Endodermal cell (in vitro differentiated cells): ENCODE measurements at regions not wholly inside any gene's neighbourhood (a gene's known extent, or its start where the extent isn't known, plus 50 kb on each side); places are given as distances from the start of the nearest gene placed in this dataset.

ENCODE experiments used
- DNase-seq: peaks from one replicate; pipeline ENCODE4 v3.0.0-alpha.2; 2017
- H3K27ac ChIP-seq: 2 replicates; pipeline ENCODE4 v1.5.1; 2013; ENCODE audit warnings: mild to moderate bottlenecking, low read depth, low read length, moderate library complexity
- H3K27me3 ChIP-seq: 2 replicates; pipeline ENCODE4 v1.6.1; 2013; ENCODE audit warnings: mild to moderate bottlenecking, low read length, moderate library complexity; ENCODE audit not compliant: insufficient read depth, control insufficient read depth, poor library complexity, severe bottlenecking
- H3K36me3 ChIP-seq: 2 replicates; pipeline ENCODE4 v1.7.0; 2013; ENCODE audit warnings: mild to moderate bottlenecking, low read length, moderate library complexity; ENCODE audit not compliant: control insufficient read depth, insufficient read depth
- H3K4me1 ChIP-seq: one replicate; pipeline ENCODE4 v1.7.0; 2013; ENCODE audit warnings: low read length; ENCODE audit not compliant: control insufficient read depth, insufficient read depth
- H3K4me3 ChIP-seq: 2 replicates; pipeline ENCODE4 v1.5.1; 2013; ENCODE audit warnings: mild to moderate bottlenecking, low read length, moderate library complexity
- H3K9ac ChIP-seq: 2 replicates; pipeline ENCODE4 v1.6.1; 2013; ENCODE audit warnings: mild to moderate bottlenecking, low read length, moderate library complexity; ENCODE audit not compliant: poor library complexity, severe bottlenecking; ENCODE audit errors: extremely low read depth
- H3K9me3 ChIP-seq: 2 replicates; pipeline ENCODE4 v1.6.1; 2013; ENCODE audit warnings: mild to moderate bottlenecking, low read length, moderate library complexity; ENCODE audit not compliant: control insufficient read depth
- H3K27ac Mint-ChIP-seq: 2 replicates; pipeline ENCODE4 v1.8.0; 2020; ENCODE audit warnings: mixed read lengths
- H3K27me3 Mint-ChIP-seq: 2 replicates; pipeline ENCODE4 v1.8.0; 2021; ENCODE audit warnings: mild to moderate bottlenecking, mixed read lengths; ENCODE audit not compliant: insufficient read depth
- H3K36me3 Mint-ChIP-seq: 2 replicates; pipeline ENCODE4 v1.8.0; 2020; ENCODE audit warnings: low read depth, mixed read lengths
- H3K4me1 Mint-ChIP-seq: 2 replicates; pipeline ENCODE4 v1.8.0; 2020; ENCODE audit warnings: mixed read lengths
- H3K4me3 Mint-ChIP-seq: 2 replicates; pipeline ENCODE4 v1.8.0; 2020; ENCODE audit warnings: mild to moderate bottlenecking, moderate library complexity, mixed read lengths
- H3K9me3 Mint-ChIP-seq: 2 replicates; pipeline ENCODE4 v1.8.0; 2020; ENCODE audit warnings: mild to moderate bottlenecking, mixed read lengths
- CTCF ChIP-seq: fragments of 200-600 bp; sonication (generic); conservative IDR thresholded peaks from 2 replicates; pipeline ENCODE4 v1.5.0; 2021; ENCODE audit warnings: antibody characterized with exemption, mild to moderate bottlenecking
- whole genome bisulfite sequencing, 2 experiments: methylation state at CpG; one replicate each; pipeline versions ENCODE4 v1.1.5 to v1.1.7; 2013; ENCODE audit warnings: missing lambda C conversion rate in 2 of 2, mixed read lengths in 1 of 2; ENCODE audit not compliant: insufficient coverage in 1 of 2, insufficient read length in 1 of 2; 5-methylcytosine and 5-hydroxymethylcytosine counted together

GRCh38 chr9:109908459-109909390 is 128.7 kb downstream of the PALM2AKAP2 start:
- H3K4me3 Mint-ChIP-seq = no peak overlapping the region
- Histone ChIP-seq H3K4me3 (no peak overlapping the region), H3K9ac (no peak overlapping the region), H3K27ac (no peak overlapping the region), H3K27me3 (no peaks in the 10 kb centered on the region), H3K4me1 (no peaks in the 10 kb centered on the region), H3K36me3 (no peaks in the 10 kb centered on the region), H3K9me3 (no peaks in the 10 kb centered on the region)
- H3K27me3 Mint-ChIP-seq = no peaks in the 10 kb centered on the region
- no peaks in the 10 kb centered on the region for H3K4me1 Mint-ChIP-seq
- H3K9me3 Mint-ChIP-seq = no peaks in the 10 kb centered on the region
- H3K36me3 Mint-ChIP-seq = no peaks in the 10 kb centered on the region
- TF ChIP-seq CTCF = no peak
- H3K27ac Mint-ChIP-seq = no peak overlapping the region
- 91 to 100% methylated on average over 6 to 7 of the region's 12 CpGs for WGBS, 2 experiments
- DNase-seq = peak; percentile 3

DNA sequence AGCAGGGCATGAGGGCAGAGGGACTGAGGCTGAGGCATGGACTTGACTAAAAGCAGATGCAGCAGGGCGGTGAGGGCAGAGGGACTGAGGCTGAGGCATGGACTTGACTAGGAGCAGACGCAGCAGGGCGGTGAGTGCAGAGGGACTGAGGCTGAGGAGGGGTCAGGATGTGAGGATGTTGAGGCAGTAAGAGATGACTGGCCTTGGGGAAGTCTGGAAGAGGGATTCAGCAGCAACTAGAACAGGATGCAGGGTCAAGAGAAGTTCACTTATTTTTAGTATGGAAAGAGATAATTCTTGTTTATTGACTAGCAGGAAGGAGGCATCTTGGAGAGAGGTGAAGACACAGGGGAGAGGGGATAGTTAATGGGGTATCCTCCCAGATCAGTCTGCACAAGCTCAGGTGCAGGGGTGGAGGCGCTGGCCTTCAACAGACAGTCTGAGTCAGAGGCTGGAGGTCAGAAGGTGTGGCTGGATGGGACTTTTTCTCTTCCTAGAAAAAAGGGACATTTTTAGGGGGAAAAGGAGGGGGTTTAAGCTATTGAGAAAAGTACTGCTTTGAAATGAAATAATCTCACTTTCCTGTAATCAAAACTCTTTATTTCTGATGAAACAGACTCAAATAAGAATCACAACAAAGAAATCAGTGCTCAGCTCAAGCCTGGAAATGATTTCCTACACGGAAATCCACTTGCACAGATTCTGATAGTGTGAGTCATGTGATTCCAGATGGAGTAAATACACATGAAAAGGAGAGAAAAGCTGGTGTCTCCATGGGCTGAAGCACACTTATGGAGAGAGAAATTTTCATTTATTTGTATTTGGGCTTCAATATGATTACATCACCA is 130.9 kb downstream of the PALM2AKAP2 start:
- no peaks in the 10 kb centered on the region for H3K27me3 Mint-ChIP-seq
- no peaks in the 10 kb centered on the region for H3K9me3 ChIP-seq
- no peaks in the 10 kb centered on the region for H3K4me1 Mint-ChIP-seq
- no peaks in the 10 kb centered on the region for H3K4me1 ChIP-seq
- no peak overlapping the region for H3K27ac ChIP-seq
- H3K27ac Mint-ChIP-seq = no peak overlapping the region
- no peak for TF ChIP-seq CTCF
- 80 to 84% methylated on average over 2 to 5 of the region's 5 CpGs for WGBS, 2 experiments
- H3K9me3 Mint-ChIP-seq = no peaks in the 10 kb centered on the region
- no peaks in the 10 kb centered on the region for H3K36me3 ChIP-seq
- H3K27me3 ChIP-seq = no peaks in the 10 kb centered on the region
- H3K4me3 Mint-ChIP-seq = no peak overlapping the region
- H3K4me3 ChIP-seq = no peak overlapping the region
- DNase-seq = no peak
- no peak overlapping the region for H3K9ac ChIP-seq
- no peaks in the 10 kb centered on the region for H3K36me3 Mint-ChIP-seq

DNA sequence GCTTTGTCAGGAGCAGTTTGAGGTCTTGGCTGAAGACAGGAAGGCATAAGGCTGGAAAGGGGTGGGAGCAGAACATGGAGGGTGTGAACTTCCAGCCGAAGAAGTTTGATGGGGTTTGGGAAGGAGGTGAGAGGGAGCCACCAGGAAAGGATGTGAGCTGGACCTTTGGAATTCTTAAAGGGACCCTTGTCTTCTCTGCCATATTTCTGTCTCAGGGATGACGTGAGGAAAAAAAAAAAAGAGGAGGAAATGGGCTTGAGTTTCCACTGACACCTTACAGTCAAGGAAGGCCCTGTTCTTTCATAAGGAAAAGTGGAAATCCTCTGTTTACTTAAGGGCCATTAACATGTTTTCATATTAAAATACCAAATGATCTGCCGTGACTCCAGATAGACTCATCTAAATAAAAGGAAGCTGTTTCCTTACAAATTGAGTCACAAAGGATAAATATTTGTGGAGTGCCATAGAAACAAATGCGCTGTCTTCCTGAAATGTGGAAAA is 132.1 kb downstream of the PALM2AKAP2 start:
- Mint-ChIP-seq H3K27ac (no peak overlapping the region), H3K4me3 (no peak overlapping the region), H3K36me3 (no peaks in the 10 kb centered on the region), H3K9me3 (no peaks in the 10 kb centered on the region), H3K4me1 (no peaks in the 10 kb centered on the region), H3K27me3 (no peaks in the 10 kb centered on the region)
- TF ChIP-seq CTCF = no peak
- Histone ChIP-seq H3K4me3 (no peak overlapping the region), H3K27me3 (no peaks in the 10 kb centered on the region), H3K9me3 (no peaks in the 10 kb centered on the region), H3K27ac (no peak overlapping the region), H3K36me3 (no peaks in the 10 kb centered on the region), H3K4me1 (no peaks in the 10 kb centered on the region), H3K9ac (no peak overlapping the region)
- WGBS, 2 experiments = 89% methylated on average over 3 to 4 of the region's 4 CpGs
- no peak for DNase-seq
